ENCODE measurements at regions not wholly inside any gene's neighbourhood (a gene's known extent, or its start where the extent isn't known, plus 50 kb on each side); places are given as distances from the start of the nearest gene placed in this dataset.

GRCh38 chr12:107351713-107352112 lies 258.4 kb upstream of the CRY1 start:
- DNase-seq: no peak

GRCh38 chr12:107352347-107353081 lies 259.2 kb upstream of the CRY1 start:
- no peak for DNase-seq

- no peak for DNase-seq
These were observed 260.0 kb upstream of the CRY1 start for GRCh38 chr12:107353312-107353711.

- DNase-seq: no peak
These were observed 261.7 kb upstream of the CRY1 start for GRCh38 chr12:107355004-107355565.

GRCh38 chr12:107355612-107356011 lies 262.3 kb upstream of the CRY1 start:
- no peak for DNase-seq

GRCh38 chr12:107356266-107356936 lies 263.1 kb upstream of the CRY1 start:
- peak; percentile 87 for DNase-seq

GRCh38 chr12:107356937-107357295 lies 263.6 kb upstream of the CRY1 start:
- no peak for DNase-seq

DNA sequence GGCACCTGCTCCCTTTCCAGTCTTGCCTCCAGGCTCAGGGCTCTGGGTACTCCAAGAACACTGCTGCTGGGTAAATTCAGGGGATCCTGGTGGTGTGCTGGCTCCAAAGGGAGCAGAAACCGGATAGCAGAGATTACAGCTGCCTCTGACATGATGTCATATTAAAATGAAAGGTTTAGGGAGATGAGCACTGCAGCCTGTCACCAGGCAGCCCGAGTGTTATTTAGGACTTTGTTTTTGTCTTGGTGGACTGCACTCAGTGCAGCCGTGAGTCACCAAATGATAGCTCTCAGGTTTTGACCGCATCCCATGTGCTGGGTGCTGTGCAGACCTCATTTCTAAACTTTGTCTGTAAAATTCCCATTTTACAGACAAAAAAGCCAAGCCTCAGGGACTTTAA lies 266.0 kb upstream of the CRY1 start:
- peak; percentile 85 for DNase-seq

DNA sequence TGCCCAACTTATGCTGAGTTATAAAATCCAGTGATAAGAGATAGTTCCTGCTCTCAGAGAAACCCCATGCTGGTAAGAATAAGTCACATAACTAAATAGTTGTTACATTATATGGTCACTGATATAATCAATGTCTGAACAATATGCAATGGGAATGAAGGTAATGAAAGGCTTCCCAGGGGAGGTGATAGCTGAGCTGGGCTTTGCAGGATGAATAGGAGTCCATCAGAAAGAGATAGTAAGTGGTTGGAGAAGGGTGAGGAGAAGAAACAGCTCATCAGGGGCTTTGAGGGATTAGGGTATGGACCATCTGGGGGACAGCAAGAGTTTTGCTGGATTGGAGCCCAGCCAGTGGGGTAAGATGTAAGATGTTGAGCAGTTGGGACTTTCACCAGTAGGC lies 266.7 kb upstream of the CRY1 start:
- DNase-seq: no peak

- no peak for DNase-seq
These were observed 267.1 kb upstream of the CRY1 start for GRCh38 chr12:107360482-107360881.

GRCh38 chr12:107361970-107362369 lies 268.6 kb upstream of the CRY1 start:
- DNase-seq: no peak

DNA sequence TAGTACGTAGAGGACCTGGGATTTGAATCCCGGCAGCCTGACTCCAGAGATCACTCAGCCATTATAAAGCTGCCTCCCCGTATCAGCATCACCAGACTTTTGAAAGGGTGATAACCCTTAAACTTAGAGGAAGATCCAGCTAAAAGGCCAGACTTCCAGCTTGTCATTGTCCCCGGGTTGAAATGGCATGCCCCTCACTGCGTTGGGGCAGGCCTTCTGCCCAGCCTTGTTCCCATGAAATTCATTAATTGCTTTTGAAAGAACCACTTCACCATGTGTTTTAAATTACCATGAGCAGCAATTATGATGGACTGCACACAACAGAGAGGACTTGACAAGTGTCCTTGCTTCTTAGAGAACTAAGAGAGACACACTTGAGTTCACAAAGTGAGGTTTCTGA lies 269.6 kb upstream of the CRY1 start:
- DNase-seq: no peak

GRCh38 chr12:107364875-107365518 lies 271.6 kb upstream of the CRY1 start:
- DNase-seq: no peak

DNA sequence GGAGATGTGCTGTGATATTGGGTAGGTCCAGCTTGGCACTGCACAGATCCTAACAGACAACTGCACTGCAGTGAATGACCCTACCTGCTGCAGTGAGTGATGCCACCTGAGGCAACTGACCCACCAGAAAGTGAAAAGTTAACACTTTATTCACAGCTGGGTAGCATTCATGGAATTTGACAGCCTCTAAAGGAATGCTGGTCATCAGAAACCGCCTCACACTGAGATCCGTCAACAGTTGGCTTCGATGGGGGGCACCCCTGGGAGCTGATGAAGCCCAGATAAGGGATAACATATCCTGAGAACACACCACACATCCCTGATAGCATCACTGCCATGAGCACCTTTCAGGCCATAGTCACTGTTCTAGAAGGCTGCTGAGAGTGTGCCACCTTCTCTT lies 272.4 kb upstream of the CRY1 start:
- DNase-seq: no peak

DNA sequence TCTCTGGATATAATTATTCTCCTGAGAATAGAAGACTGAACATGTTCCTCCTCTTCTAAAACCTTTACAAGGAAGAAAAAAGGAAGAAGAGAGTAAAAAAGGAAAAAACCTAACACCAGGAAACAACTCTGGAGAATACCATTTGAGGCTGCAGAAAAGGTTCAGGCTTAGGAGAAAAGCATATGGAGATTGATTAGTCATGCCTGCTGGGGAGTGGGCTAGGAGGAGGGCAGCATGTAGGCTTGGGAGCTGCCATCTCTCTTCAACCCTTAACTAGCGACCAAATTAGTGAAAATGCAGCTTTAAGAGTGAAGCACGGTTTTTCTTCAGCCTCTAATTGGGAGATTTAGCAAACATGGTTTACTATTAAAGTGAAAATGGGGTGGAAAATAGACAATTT lies 273.0 kb upstream of the CRY1 start:
- no peak for DNase-seq

DNA sequence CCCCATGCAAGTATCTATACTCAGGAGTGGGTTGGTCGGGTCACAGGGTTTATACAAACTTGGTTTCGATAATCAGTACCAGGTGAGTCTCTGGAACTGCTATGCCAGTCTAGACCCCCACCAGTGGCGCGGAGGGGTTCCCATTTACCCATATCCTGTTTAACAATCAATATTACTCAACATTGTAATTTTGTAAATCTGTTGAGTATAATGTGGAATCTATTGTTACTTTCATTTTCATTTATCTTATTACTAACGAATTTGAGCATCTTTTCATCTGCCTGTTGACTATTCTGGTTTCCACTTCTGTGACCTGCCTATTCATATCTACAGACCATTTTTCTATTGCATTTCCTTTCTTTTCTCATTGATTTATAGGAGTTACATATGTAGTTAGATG lies 275.2 kb upstream of the CRY1 start:
- no peak for DNase-seq

- DNase-seq: no peak
These were observed 275.7 kb upstream of the CRY1 start for GRCh38 chr12:107369006-107369405.

GRCh38 chr12:107369679-107370078 lies 276.3 kb upstream of the CRY1 start:
- no peak for DNase-seq

- DNase-seq: peak; percentile 23
These were observed 278.9 kb upstream of the CRY1 start for GRCh38 chr12:107372229-107372658.

DNA sequence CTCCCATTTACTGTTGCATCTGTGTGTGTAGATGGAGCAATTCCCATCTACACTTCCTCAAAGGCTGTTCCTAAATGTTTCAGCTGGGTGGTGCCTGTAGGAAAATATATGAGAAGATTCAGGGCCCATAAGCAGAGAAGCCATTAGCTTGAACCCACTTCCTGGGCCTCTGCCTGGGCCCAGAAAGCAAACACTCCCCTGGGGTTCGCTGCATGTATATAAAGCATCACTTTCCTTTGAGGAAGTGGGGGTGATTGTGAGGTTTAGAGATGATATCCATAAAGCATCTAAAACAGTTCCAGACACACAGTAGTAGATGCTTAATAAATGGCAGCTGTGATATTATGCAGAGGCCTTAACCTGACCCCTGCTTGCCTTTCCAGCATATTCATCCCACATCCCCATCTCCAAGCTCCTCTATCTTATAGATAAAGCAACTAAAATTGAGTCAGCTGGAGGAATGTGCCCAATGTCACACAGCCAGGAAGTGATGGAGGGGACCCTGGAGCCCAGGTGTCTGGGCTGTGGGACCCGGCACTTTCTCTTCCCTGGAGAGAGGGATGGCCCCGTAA lies 280.0 kb upstream of the CRY1 start:
- DNase-seq: peak; percentile 23

GRCh38 chr12:107374161-107374840 lies 281.0 kb upstream of the CRY1 start:
- no peak for DNase-seq

GRCh38 chr12:107375231-107375630 lies 281.9 kb upstream of the CRY1 start:
- DNase-seq: no peak

Data from fibroblast of skin of abdomen (primary cell).